GM23338 (cell line): ENCODE measurements at regions not wholly inside any gene's neighbourhood (a gene's known extent, or its start where the extent isn't known, plus 50 kb on each side); places are given as distances from the start of the nearest gene placed in this dataset.

ENCODE experiments used
- CREB1 ChIP-seq: fragments of 250-450 bp; sonication (Bioruptor Pico); IDR thresholded peaks from 2 replicates; pipeline ENCODE4 v1.5.0; 2020; ENCODE audit warnings: low read depth, mild to moderate bottlenecking, moderate library complexity
- EZH2 ChIP-seq: fragments of 200-600 bp; sonication (generic); IDR thresholded peaks from one replicate; pipeline ENCODE4 v1.8.0; 2017; ENCODE audit warnings: antibody characterized with exemption, mild to moderate bottlenecking, low read depth; ENCODE audit not compliant: unreplicated experiment
- EZH2phosphoT487 ChIP-seq: fragments of 200-600 bp; sonication (generic); IDR thresholded peaks from one replicate; pipeline ENCODE4 v1.8.1; 2018; ENCODE audit warnings: antibody characterized with exemption; ENCODE audit not compliant: unreplicated experiment
- JUNB ChIP-seq: IDR thresholded peaks from one replicate; pipeline ENCODE4 v1.6.1; 2016; ENCODE audit warnings: antibody characterized with exemption; ENCODE audit not compliant: unreplicated experiment
- POLR2AphosphoS5 ChIP-seq: IDR thresholded peaks from 2 replicates; pipeline ENCODE4 v1.6.1; 2016; ENCODE audit warnings: antibody characterized with exemption, low read depth
- ZNF114 ChIP-seq: fragments of 250-450 bp; sonication (Bioruptor Pico); IDR thresholded peaks from 2 replicates; pipeline ENCODE4 v1.5.0; 2020; ENCODE audit warnings: mild to moderate bottlenecking, moderate library complexity
- ZNF331 ChIP-seq: fragments of 250-450 bp; sonication (Bioruptor Pico); IDR thresholded peaks from 2 replicates; pipeline ENCODE4 v1.5.0; 2020; ENCODE audit warnings: low read depth, mild to moderate bottlenecking, moderate library complexity
- TF ChIP-seq, protein P1 (sequence below), 2 experiments: fragments of 200-600 bp in 1 of 2; sonication (generic) in 1 of 2; conservative IDR thresholded peaks; 2 replicates each; pipeline versions ENCODE4 v1.5.1 to v1.6.1; 2016 to 2017; ENCODE audit warnings: antibody characterized with exemption in 2 of 2, low read depth in 2 of 2, mild to moderate bottlenecking in 2 of 2, moderate library complexity in 1 of 2
- TF ChIP-seq, protein P2 (sequence below): IDR thresholded peaks from one replicate; pipeline ENCODE4 v1.6.1; 2018; ENCODE audit warnings: antibody characterized with exemption; ENCODE audit not compliant: unreplicated experiment

DNA sequence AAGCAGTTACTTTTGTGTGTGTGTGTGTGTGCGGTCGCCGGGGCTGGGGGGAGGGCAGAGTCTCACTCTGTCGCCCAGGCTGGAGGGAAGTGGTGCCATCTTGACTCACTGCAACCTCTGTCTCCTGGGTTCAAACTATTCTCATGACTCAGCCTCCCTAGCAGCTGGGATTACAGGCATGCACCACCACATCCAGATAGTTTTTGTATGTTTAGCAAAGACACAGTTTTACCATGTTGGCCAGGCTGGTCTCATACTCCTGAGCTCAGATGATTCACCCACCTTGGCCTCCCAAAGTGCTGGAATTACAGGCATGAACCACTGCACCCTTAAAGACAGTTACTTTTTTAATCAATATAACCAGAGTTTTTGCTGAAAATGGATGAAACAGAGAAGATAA, 207.0 kb downstream of the PTPRC start:
- TF ChIP-seq ZNF331, result no peak
- TF ChIP-seq POLR2AphosphoS5, result no peak
- TF ChIP-seq, protein P1, sequence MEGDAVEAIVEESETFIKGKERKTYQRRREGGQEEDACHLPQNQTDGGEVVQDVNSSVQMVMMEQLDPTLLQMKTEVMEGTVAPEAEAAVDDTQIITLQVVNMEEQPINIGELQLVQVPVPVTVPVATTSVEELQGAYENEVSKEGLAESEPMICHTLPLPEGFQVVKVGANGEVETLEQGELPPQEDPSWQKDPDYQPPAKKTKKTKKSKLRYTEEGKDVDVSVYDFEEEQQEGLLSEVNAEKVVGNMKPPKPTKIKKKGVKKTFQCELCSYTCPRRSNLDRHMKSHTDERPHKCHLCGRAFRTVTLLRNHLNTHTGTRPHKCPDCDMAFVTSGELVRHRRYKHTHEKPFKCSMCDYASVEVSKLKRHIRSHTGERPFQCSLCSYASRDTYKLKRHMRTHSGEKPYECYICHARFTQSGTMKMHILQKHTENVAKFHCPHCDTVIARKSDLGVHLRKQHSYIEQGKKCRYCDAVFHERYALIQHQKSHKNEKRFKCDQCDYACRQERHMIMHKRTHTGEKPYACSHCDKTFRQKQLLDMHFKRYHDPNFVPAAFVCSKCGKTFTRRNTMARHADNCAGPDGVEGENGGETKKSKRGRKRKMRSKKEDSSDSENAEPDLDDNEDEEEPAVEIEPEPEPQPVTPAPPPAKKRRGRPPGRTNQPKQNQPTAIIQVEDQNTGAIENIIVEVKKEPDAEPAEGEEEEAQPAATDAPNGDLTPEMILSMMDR (conservative IDR thresholded peaks at IDR 0.05; ENCODE audit: low read depth in 2 of 2), result no peak
- no peak for TF ChIP-seq EZH2
- no peak for TF ChIP-seq ZNF114 (CRISPR knock-in tag)
- no peak for TF ChIP-seq EZH2phosphoT487
- no peak for TF ChIP-seq CREB1 (CRISPR knock-in tag)
- TF ChIP-seq JUNB, result no peak
- TF ChIP-seq, protein P2, sequence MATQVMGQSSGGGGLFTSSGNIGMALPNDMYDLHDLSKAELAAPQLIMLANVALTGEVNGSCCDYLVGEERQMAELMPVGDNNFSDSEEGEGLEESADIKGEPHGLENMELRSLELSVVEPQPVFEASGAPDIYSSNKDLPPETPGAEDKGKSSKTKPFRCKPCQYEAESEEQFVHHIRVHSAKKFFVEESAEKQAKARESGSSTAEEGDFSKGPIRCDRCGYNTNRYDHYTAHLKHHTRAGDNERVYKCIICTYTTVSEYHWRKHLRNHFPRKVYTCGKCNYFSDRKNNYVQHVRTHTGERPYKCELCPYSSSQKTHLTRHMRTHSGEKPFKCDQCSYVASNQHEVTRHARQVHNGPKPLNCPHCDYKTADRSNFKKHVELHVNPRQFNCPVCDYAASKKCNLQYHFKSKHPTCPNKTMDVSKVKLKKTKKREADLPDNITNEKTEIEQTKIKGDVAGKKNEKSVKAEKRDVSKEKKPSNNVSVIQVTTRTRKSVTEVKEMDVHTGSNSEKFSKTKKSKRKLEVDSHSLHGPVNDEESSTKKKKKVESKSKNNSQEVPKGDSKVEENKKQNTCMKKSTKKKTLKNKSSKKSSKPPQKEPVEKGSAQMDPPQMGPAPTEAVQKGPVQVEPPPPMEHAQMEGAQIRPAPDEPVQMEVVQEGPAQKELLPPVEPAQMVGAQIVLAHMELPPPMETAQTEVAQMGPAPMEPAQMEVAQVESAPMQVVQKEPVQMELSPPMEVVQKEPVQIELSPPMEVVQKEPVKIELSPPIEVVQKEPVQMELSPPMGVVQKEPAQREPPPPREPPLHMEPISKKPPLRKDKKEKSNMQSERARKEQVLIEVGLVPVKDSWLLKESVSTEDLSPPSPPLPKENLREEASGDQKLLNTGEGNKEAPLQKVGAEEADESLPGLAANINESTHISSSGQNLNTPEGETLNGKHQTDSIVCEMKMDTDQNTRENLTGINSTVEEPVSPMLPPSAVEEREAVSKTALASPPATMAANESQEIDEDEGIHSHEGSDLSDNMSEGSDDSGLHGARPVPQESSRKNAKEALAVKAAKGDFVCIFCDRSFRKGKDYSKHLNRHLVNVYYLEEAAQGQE, result no peak
